GM12873 (cell line): ENCODE measurements at regions not wholly inside any gene's neighbourhood (a gene's known extent, or its start where the extent isn't known, plus 50 kb on each side); places are given as distances from the start of the nearest gene placed in this dataset.

Experiments used
- TF ChIP-seq, protein P1 (sequence below): IDR thresholded peaks from 2 replicates; pipeline ENCODE4 v1.5.1; 2012; ENCODE audit warnings: low read depth, mild to moderate bottlenecking, moderate library complexity, low read length, control low read depth; ENCODE audit not compliant: insufficient read depth; ENCODE audit errors: missing control alignments

DNA sequence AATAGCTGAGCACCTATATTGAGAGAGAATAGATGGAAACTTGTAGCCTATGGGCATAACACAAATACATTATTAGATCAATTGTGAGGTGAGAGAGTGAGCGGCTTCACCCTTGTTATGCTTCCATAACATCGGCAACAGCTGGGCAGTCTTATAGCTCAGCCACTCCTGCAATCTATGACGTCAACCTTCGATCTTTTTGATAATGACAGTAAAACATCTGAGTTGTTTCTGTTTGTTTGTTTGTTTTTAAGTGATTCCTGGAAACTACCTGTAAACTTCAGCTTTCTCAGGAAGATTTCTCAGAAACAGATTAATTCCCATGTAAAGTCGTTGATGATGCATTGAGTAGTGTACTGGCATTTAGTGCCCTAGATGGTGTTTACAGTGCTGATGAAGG, 90.0 kb downstream of the DSEL start:
- TF ChIP-seq, protein P1, sequence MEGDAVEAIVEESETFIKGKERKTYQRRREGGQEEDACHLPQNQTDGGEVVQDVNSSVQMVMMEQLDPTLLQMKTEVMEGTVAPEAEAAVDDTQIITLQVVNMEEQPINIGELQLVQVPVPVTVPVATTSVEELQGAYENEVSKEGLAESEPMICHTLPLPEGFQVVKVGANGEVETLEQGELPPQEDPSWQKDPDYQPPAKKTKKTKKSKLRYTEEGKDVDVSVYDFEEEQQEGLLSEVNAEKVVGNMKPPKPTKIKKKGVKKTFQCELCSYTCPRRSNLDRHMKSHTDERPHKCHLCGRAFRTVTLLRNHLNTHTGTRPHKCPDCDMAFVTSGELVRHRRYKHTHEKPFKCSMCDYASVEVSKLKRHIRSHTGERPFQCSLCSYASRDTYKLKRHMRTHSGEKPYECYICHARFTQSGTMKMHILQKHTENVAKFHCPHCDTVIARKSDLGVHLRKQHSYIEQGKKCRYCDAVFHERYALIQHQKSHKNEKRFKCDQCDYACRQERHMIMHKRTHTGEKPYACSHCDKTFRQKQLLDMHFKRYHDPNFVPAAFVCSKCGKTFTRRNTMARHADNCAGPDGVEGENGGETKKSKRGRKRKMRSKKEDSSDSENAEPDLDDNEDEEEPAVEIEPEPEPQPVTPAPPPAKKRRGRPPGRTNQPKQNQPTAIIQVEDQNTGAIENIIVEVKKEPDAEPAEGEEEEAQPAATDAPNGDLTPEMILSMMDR, result no peak

DNA sequence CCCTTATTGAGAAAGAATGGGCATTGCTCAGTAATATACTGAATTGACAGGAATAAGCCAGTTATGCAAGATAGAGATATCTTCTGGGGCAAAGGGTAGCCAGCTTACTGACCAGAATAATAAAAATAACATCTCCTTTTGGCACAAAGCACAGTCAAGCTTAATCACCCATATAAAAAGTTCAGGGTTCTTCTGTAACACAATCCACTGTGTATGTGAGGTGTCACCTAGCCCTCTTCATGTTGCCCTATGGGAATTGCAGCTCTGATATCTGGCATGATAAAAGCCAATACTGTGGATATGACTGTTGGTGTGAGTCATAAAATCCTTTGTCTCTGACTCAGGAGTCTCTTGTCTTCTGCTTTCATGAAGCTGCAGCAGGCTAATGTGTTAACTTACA, 90.8 kb downstream of the DSEL start:
- TF ChIP-seq, protein P1, result no peak

DNA sequence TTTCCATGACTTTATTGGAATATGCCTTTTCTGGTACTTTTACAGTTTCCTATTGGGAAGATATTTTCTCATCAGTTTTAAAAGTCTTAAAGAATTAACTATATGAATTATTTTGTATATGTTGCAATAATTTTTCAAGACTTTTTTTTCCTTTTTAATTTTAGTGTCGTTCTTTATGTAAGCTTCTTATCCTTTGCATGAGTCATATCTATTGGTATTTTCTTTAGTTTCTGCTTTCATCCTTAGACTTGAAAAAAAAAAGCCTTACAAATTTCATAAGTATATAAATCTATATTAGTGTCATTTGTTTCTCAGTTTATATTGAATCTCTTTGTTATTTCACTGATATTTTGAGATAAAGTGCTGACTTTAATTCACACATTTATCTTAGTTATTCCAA, 94.9 kb downstream of the DSEL start:
- TF ChIP-seq, protein P1, result no peak

DNA sequence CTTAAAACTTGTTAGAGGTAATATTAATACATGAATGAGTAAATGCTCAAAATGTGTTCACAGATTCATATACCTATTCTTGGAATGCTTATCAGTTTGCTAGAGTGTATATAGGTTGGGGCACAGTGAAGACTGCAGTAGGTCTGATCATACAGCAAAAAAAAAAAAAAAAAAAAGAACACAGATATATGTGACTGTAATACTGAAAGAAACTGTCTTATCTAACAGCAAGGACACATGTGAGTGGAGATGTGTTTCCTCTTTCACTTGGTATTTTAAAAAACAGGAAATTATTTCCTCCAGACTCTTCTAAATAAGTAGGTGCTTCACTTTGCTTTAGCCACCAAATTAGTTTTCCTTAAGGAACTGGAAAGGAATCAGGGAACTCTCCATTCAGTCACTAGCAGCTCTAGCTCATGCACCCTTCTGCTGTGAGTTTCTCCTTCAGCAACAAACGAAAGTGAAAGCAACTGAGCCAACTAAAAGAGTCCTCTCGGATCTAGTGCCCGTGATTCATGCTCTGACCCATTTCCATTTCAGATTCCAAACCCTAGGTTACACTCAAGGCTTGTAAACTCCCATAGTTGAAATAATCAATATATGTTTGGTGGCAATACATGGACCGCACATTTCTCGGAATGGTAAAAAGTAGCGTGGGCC, 98.5 kb downstream of the DSEL start:
- TF ChIP-seq, protein P1, result no peak

DNA sequence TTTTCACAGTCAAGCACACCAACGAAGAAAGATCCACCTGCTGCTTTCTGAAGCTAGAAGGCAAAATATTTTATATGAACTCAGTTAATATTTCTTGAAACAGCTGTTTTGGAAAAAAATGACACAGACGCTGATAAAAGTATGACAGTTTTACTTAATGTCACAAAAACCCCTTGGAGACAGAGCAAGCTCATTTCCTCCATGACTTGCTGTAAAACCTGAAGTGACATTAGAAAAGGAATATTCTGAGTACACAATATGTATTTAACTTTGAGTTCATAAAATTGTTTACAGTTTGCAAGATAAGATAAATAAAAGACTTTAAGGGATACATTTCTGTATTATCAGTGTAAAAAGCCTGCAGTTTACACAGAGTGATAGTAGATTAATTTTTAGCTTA, 105.4 kb downstream of the DSEL start:
- TF ChIP-seq, protein P1, result no peak

DNA sequence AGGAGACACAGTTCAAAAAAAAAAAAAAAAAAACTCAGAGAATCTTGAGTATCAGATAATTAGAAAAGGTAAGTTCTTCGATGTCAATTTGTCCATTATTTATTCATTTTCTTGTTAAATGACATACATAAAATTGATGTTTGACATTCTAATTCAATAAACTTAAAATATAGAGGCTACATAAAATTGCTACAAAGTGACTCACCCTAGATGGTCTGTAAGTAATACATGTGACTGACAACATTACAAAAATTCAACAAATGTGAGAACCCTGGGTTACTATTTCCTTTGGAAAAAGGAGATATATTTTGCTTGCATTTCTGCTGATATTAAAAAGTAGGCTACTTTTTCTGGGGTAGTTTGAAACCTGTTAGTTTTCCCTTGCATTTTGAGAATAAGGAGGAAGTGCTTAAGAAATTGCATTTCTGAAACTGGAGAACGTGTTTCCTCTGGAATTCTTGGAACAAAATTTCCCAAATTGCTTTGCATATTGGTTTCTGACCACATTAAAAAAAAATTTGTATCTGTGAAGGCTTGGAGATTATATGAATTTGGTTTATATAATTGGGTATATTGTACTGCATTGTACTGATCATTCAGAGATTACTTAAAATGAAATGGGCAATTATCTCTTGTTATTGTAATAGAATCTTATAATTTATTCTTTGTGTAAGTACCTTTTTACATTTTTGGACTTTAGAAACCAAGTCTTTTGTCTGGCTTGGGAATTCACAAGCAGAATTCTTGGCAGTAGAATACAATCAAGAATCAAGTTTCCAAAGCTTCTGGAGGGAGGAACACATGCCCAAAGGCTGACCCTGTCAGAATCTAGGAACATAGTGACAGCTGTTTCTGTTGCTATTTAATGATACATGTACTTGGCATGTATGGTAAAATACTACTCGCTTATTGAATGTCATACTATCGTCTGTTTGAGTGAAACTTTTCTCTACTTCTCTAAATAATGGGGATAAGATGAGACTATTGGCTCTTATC, 106.1 kb downstream of the DSEL start:
- TF ChIP-seq, protein P1, result no peak

DNA sequence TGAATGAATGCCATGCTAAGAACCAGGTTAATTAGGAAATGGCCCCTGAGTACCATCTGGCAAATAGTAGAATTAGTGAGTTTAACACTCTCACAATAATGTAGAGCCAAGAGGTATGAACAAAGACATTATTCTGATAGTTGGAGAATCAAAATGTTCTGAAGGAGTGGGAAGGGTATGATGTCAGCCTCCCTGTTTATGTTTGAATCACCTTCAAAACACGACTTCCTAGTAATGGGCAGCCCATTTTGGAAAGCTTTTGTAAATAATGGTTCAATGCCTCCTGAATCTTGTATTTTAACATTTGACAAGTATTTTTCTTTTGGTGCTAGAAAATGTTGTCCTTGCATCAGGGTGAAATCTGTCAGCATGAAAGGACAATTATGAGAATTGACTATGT, 108.3 kb downstream of the DSEL start:
- TF ChIP-seq, protein P1, result no peak
